ENCODE measurements at regions not wholly inside any gene's neighbourhood (a gene's known extent, or its start where the extent isn't known, plus 50 kb on each side); places are given as distances from the start of the nearest gene placed in this dataset.

GRCh38 chr7:119783799-119784198 lies 489.2 kb upstream of the KCND2 start:
- Histone ChIP-seq H3K9me3 (no peaks in the 10 kb centered on the region), H3K4me3 (no peak overlapping the region), H3K27ac (no peak overlapping the region), H3K4me1 (no peaks in the 10 kb centered on the region), H3K36me3 (ENCODE audit: insufficient read depth in 1 of 2, low read depth in 1 of 2) (no peaks in the 10 kb centered on the region), H3K27me3 (ENCODE audit: insufficient read depth in 3 of 3, low read length in 2 of 3) (no peaks in the 10 kb centered on the region)
- no peak for ATAC-seq
- intact Hi-C loops (cut with DNase I): no loop called here
- no peak for DNase-seq
- TF ChIP-seq CTCF (IDR thresholded peaks at IDR 0.05): no peak
- WGBS, 3 donors: 12 to 26% (median 19%) methylated on average over 1 of the region's 1 CpG

DNA sequence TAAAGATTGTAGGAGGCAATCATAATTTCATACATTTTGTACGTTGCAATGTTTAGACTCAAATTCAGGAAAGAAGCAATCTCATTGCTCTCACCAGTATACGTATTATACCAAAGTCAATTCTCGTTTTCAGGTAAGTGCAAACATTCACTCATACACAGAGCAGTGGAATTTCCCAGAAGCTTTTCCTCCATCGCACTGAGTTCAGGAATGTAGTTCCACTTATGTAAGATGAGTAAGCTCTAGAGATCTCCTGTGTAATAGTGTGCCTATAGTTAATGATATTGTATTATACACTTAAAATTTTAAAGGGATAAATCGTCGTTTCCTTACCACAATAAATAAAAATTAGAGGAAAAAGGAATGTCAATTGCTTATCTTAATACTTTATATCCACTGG lies 470.8 kb upstream of the KCND2 start:
- no peak for TF ChIP-seq CTCF (IDR thresholded peaks at IDR 0.05)
- ATAC-seq (no peak), DNase-seq (no peak)
- WGBS, 3 donors: 71 to 74% (median 72%) methylated on average over 6 of the region's 6 CpGs
- intact Hi-C loops (cut with DNase I): no loop called here
- H3K4me3 ChIP-seq: no peak overlapping the region
- H3K36me3 ChIP-seq (ENCODE audit: insufficient read depth in 1 of 2, low read depth in 1 of 2): no peaks in the 10 kb centered on the region
- no peaks in the 10 kb centered on the region for H3K4me1 ChIP-seq
- H3K27ac ChIP-seq: no peak overlapping the region
- no peaks in the 10 kb centered on the region for H3K9me3 ChIP-seq
- no peaks in the 10 kb centered on the region for H3K27me3 ChIP-seq (ENCODE audit: insufficient read depth in 3 of 3, low read length in 2 of 3)

DNA sequence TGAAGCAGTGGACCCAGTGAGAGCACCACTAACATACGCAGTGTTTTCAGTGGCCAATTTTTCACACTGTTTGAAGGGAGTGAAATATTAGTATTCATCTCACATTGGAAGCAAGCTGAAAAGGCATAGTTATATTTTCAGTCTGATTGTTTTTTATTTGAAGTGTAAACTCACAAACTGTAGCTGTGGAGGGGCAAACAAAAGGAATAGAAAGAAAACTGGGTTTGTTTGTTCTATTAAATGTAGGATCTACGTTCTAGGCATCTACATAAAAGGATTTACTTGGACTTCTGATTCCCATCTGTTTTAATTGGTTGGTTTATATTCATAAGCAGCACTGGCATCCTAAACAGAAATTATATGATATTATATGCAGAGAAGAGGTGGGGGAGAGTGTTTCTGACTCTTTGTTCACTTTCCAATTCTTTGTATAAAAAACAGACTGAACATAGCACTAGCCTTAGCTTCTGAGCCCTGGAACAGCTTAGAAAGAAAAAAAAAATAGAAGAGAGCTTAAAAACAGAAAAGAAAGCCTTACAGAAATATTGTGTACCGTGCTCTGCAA lies 447.8 kb upstream of the KCND2 start:
- Histone ChIP-seq H3K36me3 (ENCODE audit: insufficient read depth in 1 of 2, low read depth in 1 of 2) (no peaks in the 10 kb centered on the region), H3K27me3 (ENCODE audit: insufficient read depth in 3 of 3, low read length in 2 of 3) (no peaks in the 10 kb centered on the region), H3K4me3 (no peak overlapping the region), H3K4me1 (no peaks in the 10 kb centered on the region), H3K27ac (no peak overlapping the region), H3K9me3 (peaks cover 7% of the 10 kb centered on the region)
- intact Hi-C loops (cut with DNase I): no loop called here
- no peak for DNase-seq
- WGBS, 3 donors: 54 to 64% (median 58%) methylated on average over 3 of the region's 3 CpGs
- ATAC-seq: no peak
- no peak for TF ChIP-seq CTCF (IDR thresholded peaks at IDR 0.05)

- intact Hi-C loops (cut with DNase I): no loop called here
- H3K4me1 ChIP-seq: no peaks in the 10 kb centered on the region
- H3K36me3 ChIP-seq (ENCODE audit: insufficient read depth in 1 of 2, low read depth in 1 of 2): no peaks in the 10 kb centered on the region
- ATAC-seq (no peak), DNase-seq (no peak)
- H3K9me3 ChIP-seq: no peaks in the 10 kb centered on the region
- TF ChIP-seq CTCF (IDR thresholded peaks at IDR 0.05): no peak
- H3K27ac ChIP-seq: no peak overlapping the region
- H3K27me3 ChIP-seq (ENCODE audit: insufficient read depth in 3 of 3, low read length in 2 of 3): no peaks in the 10 kb centered on the region
- WGBS, 3 donors: 98 to 100% (median 99%) methylated on average over 1 of the region's 1 CpG
- H3K4me3 ChIP-seq: no peak overlapping the region
These were observed 446.4 kb upstream of the KCND2 start for GRCh38 chr7:119826547-119826946.

DNA sequence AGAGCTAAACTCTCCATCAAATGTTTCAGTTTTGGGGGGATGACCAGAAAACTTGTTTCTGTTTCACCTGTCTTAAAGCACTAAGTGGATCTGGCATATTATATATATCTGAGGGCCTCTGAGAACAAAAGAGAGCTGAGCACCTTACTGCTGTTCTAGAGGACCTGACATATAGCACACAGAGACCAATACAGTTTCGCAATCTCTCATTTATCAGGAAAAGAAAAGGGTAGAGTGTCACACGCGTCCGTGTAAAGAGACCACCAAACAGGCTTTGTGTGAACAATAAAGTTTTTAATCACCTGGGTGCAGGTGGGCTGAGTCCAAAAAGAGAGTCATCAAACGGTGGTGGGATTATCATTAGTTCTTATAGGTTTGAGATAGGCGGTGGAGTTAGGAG lies 434.5 kb upstream of the KCND2 start:
- H3K36me3 ChIP-seq (ENCODE audit: insufficient read depth in 1 of 2, low read depth in 1 of 2): no peaks in the 10 kb centered on the region
- no peak for TF ChIP-seq CTCF (IDR thresholded peaks at IDR 0.05)
- DNase-seq (no peak), ATAC-seq (no peak)
- H3K27ac ChIP-seq: no peak overlapping the region
- H3K4me3 ChIP-seq: no peak overlapping the region
- peaks cover 6% of the 10 kb centered on the region for H3K9me3 ChIP-seq
- 93 to 95% (median 94%) methylated on average over 6 of the region's 6 CpGs for WGBS, 3 donors
- H3K27me3 ChIP-seq (ENCODE audit: insufficient read depth in 3 of 3, low read length in 2 of 3): no peaks in the 10 kb centered on the region
- intact Hi-C loops (cut with DNase I): no loop called here
- no peaks in the 10 kb centered on the region for H3K4me1 ChIP-seq
